ENCODE measurements at regions not wholly inside any gene's neighbourhood (a gene's known extent, or its start where the extent isn't known, plus 50 kb on each side); places are given as distances from the start of the nearest gene placed in this dataset.
"Not testable (repeated sequence)": the region's sequence is repeated elsewhere in the genome, so short reads cannot be mapped to it uniquely, and the experiment has no call there.

GRCh38 chr11:123360267-123360936 is 69.7 kb upstream of the GRAMD1B start:
- H3K27me3 Mint-ChIP-seq: peaks cover 72% of the 10 kb centered on the region
- H3K9me3 Mint-ChIP-seq: no peaks in the 10 kb centered on the region
- H3K4me1 Mint-ChIP-seq: peaks cover 13% of the 10 kb centered on the region
- H3K36me3 Mint-ChIP-seq (ENCODE audit: insufficient read depth): peaks cover 1% of the 10 kb centered on the region
- no peak overlapping the region for H3K4me3 Mint-ChIP-seq
- DNase-seq (ENCODE audit: low spot score in 2 of 2) (no peak), ATAC-seq (replicated peaks; ENCODE audit: extremely low read depth, poor library complexity, severe bottlenecking) (no peak)
- H3K27ac Mint-ChIP-seq (ENCODE audit: low read depth): no peak overlapping the region

- peak overlapping the region; percentile 77 for H3K4me3 Mint-ChIP-seq
- H3K27ac Mint-ChIP-seq (ENCODE audit: low read depth): peak overlapping the region; percentile 14
- peaks cover 69% of the 10 kb centered on the region for H3K27me3 Mint-ChIP-seq
- DNase-seq (ENCODE audit: low spot score in 2 of 2) (no peak), ATAC-seq (replicated peaks; ENCODE audit: extremely low read depth, poor library complexity, severe bottlenecking) (peak; percentile 60)
- H3K9me3 Mint-ChIP-seq: no peaks in the 10 kb centered on the region
- H3K36me3 Mint-ChIP-seq (ENCODE audit: insufficient read depth): peaks cover 1% of the 10 kb centered on the region
- H3K4me1 Mint-ChIP-seq: peaks cover 13% of the 10 kb centered on the region
Observed at GRCh38 chr11:123357990-123358827, 71.9 kb upstream of the GRAMD1B start.

GRCh38 chr11:123357353-123357989 is 72.6 kb upstream of the GRAMD1B start:
- H3K36me3 Mint-ChIP-seq (ENCODE audit: insufficient read depth): peaks cover 1% of the 10 kb centered on the region
- DNase-seq (ENCODE audit: low spot score in 2 of 2) (no peak), ATAC-seq (replicated peaks; ENCODE audit: extremely low read depth, poor library complexity, severe bottlenecking) (no peak)
- H3K27me3 Mint-ChIP-seq: peaks cover 69% of the 10 kb centered on the region
- H3K4me1 Mint-ChIP-seq: peaks cover 13% of the 10 kb centered on the region
- H3K27ac Mint-ChIP-seq (ENCODE audit: low read depth): peak overlapping the region; percentile 14
- peak overlapping the region; percentile 77 for H3K4me3 Mint-ChIP-seq
- H3K9me3 Mint-ChIP-seq: no peaks in the 10 kb centered on the region

GRCh38 chr11:123356539-123356938 is 73.5 kb upstream of the GRAMD1B start:
- Mint-ChIP-seq H3K4me3 (peak overlapping the region; percentile 77), H3K27ac (ENCODE audit: low read depth) (no peak overlapping the region), H3K36me3 (ENCODE audit: insufficient read depth) (peaks cover 1% of the 10 kb centered on the region), H3K9me3 (no peaks in the 10 kb centered on the region), H3K4me1 (peaks cover 13% of the 10 kb centered on the region), H3K27me3 (peaks cover 63% of the 10 kb centered on the region)
- no peak for DNase-seq (ENCODE audit: low spot score in 2 of 2)
- ATAC-seq (replicated peaks; ENCODE audit: extremely low read depth, poor library complexity, severe bottlenecking): no peak

- Mint-ChIP-seq H3K9me3 (no peaks in the 10 kb centered on the region), H3K27me3 (peaks cover 49% of the 10 kb centered on the region)
Observed at GRCh38 chr11:123354371-123354975, 75.6 kb upstream of the GRAMD1B start.

GRCh38 chr11:123351375-123351774 is 78.7 kb upstream of the GRAMD1B start:
- H3K9me3 Mint-ChIP-seq: no peaks in the 10 kb centered on the region
- H3K36me3 Mint-ChIP-seq (ENCODE audit: insufficient read depth): no peaks in the 10 kb centered on the region
- no peak overlapping the region for H3K4me3 Mint-ChIP-seq
- ATAC-seq (replicated peaks; ENCODE audit: extremely low read depth, poor library complexity, severe bottlenecking) (no peak), DNase-seq (ENCODE audit: low spot score in 2 of 2) (no peak)
- peaks cover 20% of the 10 kb centered on the region for H3K27me3 Mint-ChIP-seq
- no peaks in the 10 kb centered on the region for H3K4me1 Mint-ChIP-seq
- no peak overlapping the region for H3K27ac Mint-ChIP-seq (ENCODE audit: low read depth)

More at GRCh38 chr11:123354371-123354975, 75.6 kb upstream of the GRAMD1B start:
- H3K27ac Mint-ChIP-seq (ENCODE audit: low read depth): no peak overlapping the region
- ATAC-seq (replicated peaks; ENCODE audit: extremely low read depth, poor library complexity, severe bottlenecking) (no peak), DNase-seq (ENCODE audit: low spot score in 2 of 2) (no peak)
- no peak overlapping the region for H3K4me3 Mint-ChIP-seq
- H3K36me3 Mint-ChIP-seq (ENCODE audit: insufficient read depth): peaks cover 1% of the 10 kb centered on the region
- peaks cover 13% of the 10 kb centered on the region for H3K4me1 Mint-ChIP-seq

- no peak for ATAC-seq (replicated peaks; ENCODE audit: extremely low read depth, poor library complexity, severe bottlenecking)
- Mint-ChIP-seq H3K4me1 (no peaks in the 10 kb centered on the region), H3K36me3 (ENCODE audit: insufficient read depth) (no peaks in the 10 kb centered on the region), H3K27ac (ENCODE audit: low read depth) (no peak overlapping the region), H3K9me3 (no peaks in the 10 kb centered on the region), H3K4me3 (no peak overlapping the region), H3K27me3 (peaks cover 19% of the 10 kb centered on the region)
- no peak for DNase-seq (ENCODE audit: low spot score in 2 of 2)
Observed at GRCh38 chr11:123349382-123349781, 80.7 kb upstream of the GRAMD1B start.

- H3K9me3 Mint-ChIP-seq: no peaks in the 10 kb centered on the region
- H3K36me3 Mint-ChIP-seq (ENCODE audit: insufficient read depth): no peaks in the 10 kb centered on the region
- no peaks in the 10 kb centered on the region for H3K4me1 Mint-ChIP-seq
- no peak overlapping the region for H3K27ac Mint-ChIP-seq (ENCODE audit: low read depth)
- peaks cover 3% of the 10 kb centered on the region for H3K27me3 Mint-ChIP-seq
- ATAC-seq (replicated peaks; ENCODE audit: extremely low read depth, poor library complexity, severe bottlenecking) (no peak), DNase-seq (ENCODE audit: low spot score in 2 of 2) (no peak)
- no peak overlapping the region for H3K4me3 Mint-ChIP-seq
Observed at GRCh38 chr11:123344790-123345357, 85.2 kb upstream of the GRAMD1B start.

GRCh38 chr11:123344188-123344587 is 85.9 kb upstream of the GRAMD1B start:
- H3K36me3 Mint-ChIP-seq (ENCODE audit: insufficient read depth); DNase-seq (ENCODE audit: low spot score in 2 of 2); ATAC-seq (replicated peaks; ENCODE audit: extremely low read depth, poor library complexity, severe bottlenecking); H3K9me3 Mint-ChIP-seq; H3K4me1 Mint-ChIP-seq; H3K4me3 Mint-ChIP-seq; H3K27ac Mint-ChIP-seq (ENCODE audit: low read depth); H3K27me3 Mint-ChIP-seq: not testable (repeated sequence)

GRCh38 chr11:123338997-123339752 is 90.9 kb upstream of the GRAMD1B start:
- Mint-ChIP-seq H3K4me1 (no peaks in the 10 kb centered on the region), H3K4me3 (no peak overlapping the region), H3K27me3 (no peaks in the 10 kb centered on the region), H3K36me3 (ENCODE audit: insufficient read depth) (no peaks in the 10 kb centered on the region), H3K9me3 (no peaks in the 10 kb centered on the region), H3K27ac (ENCODE audit: low read depth) (no peak overlapping the region)
- DNase-seq (ENCODE audit: low spot score in 2 of 2) (no peak), ATAC-seq (replicated peaks; ENCODE audit: extremely low read depth, poor library complexity, severe bottlenecking) (no peak)

GRCh38 chr11:123338266-123338800 is 91.7 kb upstream of the GRAMD1B start:
- Mint-ChIP-seq H3K36me3 (ENCODE audit: insufficient read depth) (no peaks in the 10 kb centered on the region), H3K4me3 (no peak overlapping the region), H3K4me1 (no peaks in the 10 kb centered on the region), H3K27me3 (no peaks in the 10 kb centered on the region), H3K9me3 (no peaks in the 10 kb centered on the region), H3K27ac (ENCODE audit: low read depth) (no peak overlapping the region)
- ATAC-seq (replicated peaks; ENCODE audit: extremely low read depth, poor library complexity, severe bottlenecking) (no peak), DNase-seq (ENCODE audit: low spot score in 2 of 2) (no peak)
